Activated CD8-positive, alpha-beta T cell treated with anti-CD3 and anti-CD28 coated beads, Interleukin-2, amount 10 ng/mL, durations not matched to agents 7 days and 5 days (primary cell): ENCODE measurements at regions not wholly inside any gene's neighbourhood (a gene's known extent, or its start where the extent isn't known, plus 50 kb on each side); places are given as distances from the start of the nearest gene placed in this dataset.
"Not testable (repeated sequence)": the region's sequence is repeated elsewhere in the genome, so short reads cannot be mapped to it uniquely, and the experiment has no call there.

Source experiments
- ATAC-seq: fragments of 150-1000 bp; cut with Tn5 transposase; one replicate; pipeline ENCODE4 v1.10.0; 2021; ENCODE audit warnings: moderate library complexity
- CTCF ChIA-PET: fragments of 350-600 bp; sonication (Branson Sonifier 250); formaldehyde crosslinking; loops from one replicate; lab custom pipeline; 2021; ENCODE audit warnings: antibody characterized with exemption; lab: Charles Lee
- POLR2A ChIA-PET: fragments of 350-600 bp; sonication (Branson Sonifier 250); formaldehyde crosslinking; loops from one replicate; lab custom pipeline; 2021; ENCODE audit warnings: antibody characterized with exemption; lab: Charles Lee
- DNase-seq: peaks from one replicate; pipeline ENCODE4 v3.0.0-alpha.2; 2020
- H3K27ac Mint-ChIP-seq: one replicate; pipeline ENCODE4 v1.8.0; 2021; ENCODE audit warnings: mild to moderate bottlenecking, mixed read lengths
- H3K27me3 Mint-ChIP-seq: one replicate; pipeline ENCODE4 v1.8.0; 2021; ENCODE audit warnings: low read depth, mixed read lengths
- H3K36me3 Mint-ChIP-seq: one replicate; pipeline ENCODE4 v1.8.0; 2021; ENCODE audit warnings: low read depth, mixed read lengths
- H3K4me1 Mint-ChIP-seq: one replicate; pipeline ENCODE4 v1.8.0; 2021; ENCODE audit warnings: low read depth, mixed read lengths
- H3K4me3 Mint-ChIP-seq: one replicate; pipeline ENCODE4 v1.8.0; 2021; ENCODE audit warnings: mild to moderate bottlenecking, mixed read lengths
- H3K9me3 Mint-ChIP-seq: one replicate; pipeline ENCODE4 v1.8.0; 2022; ENCODE audit warnings: mixed read lengths; ENCODE audit not compliant: insufficient read depth

GRCh38 chr4:118454857-118455256 lies 102.1 kb upstream of the PRSS12 start:
- ATAC-seq, H3K9me3 Mint-ChIP-seq, H3K4me3 Mint-ChIP-seq, DNase-seq, POLR2A ChIA-PET, CTCF ChIA-PET, H3K27ac Mint-ChIP-seq, H3K36me3 Mint-ChIP-seq, H3K4me1 Mint-ChIP-seq, H3K27me3 Mint-ChIP-seq: not testable (repeated sequence)

DNA sequence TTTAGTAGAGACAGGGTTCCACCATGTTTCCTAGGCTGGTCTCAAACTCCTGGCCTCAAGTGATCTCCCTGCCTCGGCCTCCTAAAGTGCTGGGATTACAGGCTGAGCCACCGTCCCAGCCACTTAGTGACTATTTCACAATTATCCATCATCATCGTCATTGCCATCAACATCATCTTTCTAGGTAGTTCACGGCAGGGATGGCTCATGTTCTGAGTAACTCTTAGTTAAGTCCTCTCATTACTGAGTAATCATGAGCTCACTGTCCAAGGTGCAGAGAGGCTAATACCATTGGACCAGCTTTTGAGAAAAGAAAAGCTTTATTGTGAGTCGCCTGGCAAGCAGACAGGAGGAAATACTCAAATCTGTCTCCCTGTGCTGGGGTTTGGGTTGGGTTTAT lies 108.6 kb upstream of the PRSS12 start:
- CTCF ChIA-PET = not testable (repeated sequence)

DNA sequence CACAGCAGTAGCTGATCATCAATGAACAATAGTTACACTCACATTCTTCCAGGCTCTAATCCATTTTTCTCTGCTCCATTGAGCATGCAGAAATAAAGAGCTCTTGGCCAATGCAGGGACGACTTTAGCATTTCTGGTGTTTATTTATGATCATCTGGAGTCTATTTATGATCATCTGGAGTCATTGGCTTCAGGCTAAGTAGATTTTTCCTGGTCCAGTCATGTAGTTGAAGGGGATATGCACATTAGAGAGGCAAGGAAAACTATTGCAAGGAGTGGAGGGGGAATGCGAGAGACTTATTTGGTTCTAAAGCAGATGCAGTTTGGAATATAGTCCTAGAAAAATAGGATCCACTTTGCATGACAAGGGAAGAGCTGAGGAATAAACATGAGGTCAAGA lies 113.0 kb upstream of the PRSS12 start:
- POLR2A ChIA-PET, CTCF ChIA-PET, H3K27me3 Mint-ChIP-seq, ATAC-seq, DNase-seq, H3K4me1 Mint-ChIP-seq, H3K27ac Mint-ChIP-seq, H3K9me3 Mint-ChIP-seq, H3K36me3 Mint-ChIP-seq, H3K4me3 Mint-ChIP-seq: not testable (repeated sequence)

More for the DNA sequence above, 108.6 kb upstream of the PRSS12 start:
- ATAC-seq, DNase-seq, H3K27ac Mint-ChIP-seq, H3K4me1 Mint-ChIP-seq, H3K4me3 Mint-ChIP-seq, H3K27me3 Mint-ChIP-seq, H3K36me3 Mint-ChIP-seq, POLR2A ChIA-PET, H3K9me3 Mint-ChIP-seq: not testable (repeated sequence)

- not testable (repeated sequence) for H3K4me3 Mint-ChIP-seq
Observed at GRCh38 chr4:118474001-118474626, 121.3 kb upstream of the PRSS12 start.

DNA sequence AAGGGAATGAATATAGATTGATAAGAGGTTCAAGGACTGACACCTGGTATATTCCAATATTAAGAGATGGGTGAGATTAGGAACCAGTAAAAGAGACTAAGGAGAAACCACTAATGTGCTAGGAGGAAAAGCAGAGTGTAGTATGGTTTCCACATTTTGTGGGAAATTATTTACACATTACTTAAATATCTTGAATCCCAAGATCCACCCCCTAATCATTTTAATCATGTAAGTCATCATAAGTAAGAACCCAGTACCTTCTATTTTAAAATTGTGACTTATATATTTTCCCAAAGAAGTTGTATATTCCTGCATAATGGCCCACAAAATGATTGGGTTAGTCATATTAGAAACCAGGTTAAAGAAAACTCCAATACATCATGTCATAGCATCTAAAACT lies 122.0 kb upstream of the PRSS12 start:
- H3K9me3 Mint-ChIP-seq, CTCF ChIA-PET, ATAC-seq, H3K27ac Mint-ChIP-seq, DNase-seq, H3K4me3 Mint-ChIP-seq, H3K27me3 Mint-ChIP-seq, H3K36me3 Mint-ChIP-seq, H3K4me1 Mint-ChIP-seq, POLR2A ChIA-PET: not testable (repeated sequence)

More at GRCh38 chr4:118474001-118474626, 121.3 kb upstream of the PRSS12 start:
- H3K9me3 Mint-ChIP-seq, POLR2A ChIA-PET, ATAC-seq, H3K36me3 Mint-ChIP-seq, H3K27ac Mint-ChIP-seq, H3K4me1 Mint-ChIP-seq, H3K27me3 Mint-ChIP-seq, CTCF ChIA-PET, DNase-seq: not testable (repeated sequence)

DNA sequence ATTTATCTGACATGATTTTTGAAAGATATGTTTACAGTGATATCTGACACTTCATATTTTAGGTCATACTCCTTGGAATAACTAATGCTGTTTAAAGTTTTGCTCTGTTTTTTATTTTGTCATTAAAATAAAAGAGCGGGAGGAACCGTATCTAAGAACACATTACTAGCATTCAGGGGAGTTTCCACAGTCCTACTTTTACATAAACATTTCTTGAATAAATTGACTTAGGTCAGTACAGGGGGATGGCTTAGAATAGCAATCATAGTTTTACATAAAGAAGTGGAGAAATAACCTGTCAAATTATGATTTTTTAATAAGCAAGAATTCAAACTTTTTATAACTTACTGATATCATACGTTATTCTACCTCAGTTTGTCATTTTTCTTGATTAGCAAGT lies 123.1 kb upstream of the PRSS12 start:
- CTCF ChIA-PET, H3K27me3 Mint-ChIP-seq, H3K27ac Mint-ChIP-seq, H3K4me3 Mint-ChIP-seq, DNase-seq, H3K36me3 Mint-ChIP-seq, H3K4me1 Mint-ChIP-seq, ATAC-seq, POLR2A ChIA-PET, H3K9me3 Mint-ChIP-seq: not testable (repeated sequence)

GRCh38 chr4:118477826-118478225 lies 125.0 kb upstream of the PRSS12 start:
- POLR2A ChIA-PET = not testable (repeated sequence)

GRCh38 chr4:118485801-118486314 lies 133.1 kb upstream of the PRSS12 start:
- CTCF ChIA-PET, H3K9me3 Mint-ChIP-seq, POLR2A ChIA-PET, H3K4me3 Mint-ChIP-seq, H3K27me3 Mint-ChIP-seq, ATAC-seq, H3K4me1 Mint-ChIP-seq, DNase-seq, H3K36me3 Mint-ChIP-seq, H3K27ac Mint-ChIP-seq: not testable (repeated sequence)

More at GRCh38 chr4:118477826-118478225, 125.0 kb upstream of the PRSS12 start:
- H3K4me3 Mint-ChIP-seq, H3K27ac Mint-ChIP-seq, H3K27me3 Mint-ChIP-seq, DNase-seq, H3K4me1 Mint-ChIP-seq, H3K36me3 Mint-ChIP-seq, ATAC-seq, CTCF ChIA-PET, H3K9me3 Mint-ChIP-seq: not testable (repeated sequence)

GRCh38 chr4:118492963-118493362 lies 140.2 kb upstream of the PRSS12 start:
- H3K4me1 Mint-ChIP-seq, H3K36me3 Mint-ChIP-seq, H3K9me3 Mint-ChIP-seq: not testable (repeated sequence)

GRCh38 chr4:118494437-118494836 lies 141.6 kb upstream of the PRSS12 start:
- DNase-seq, H3K9me3 Mint-ChIP-seq, H3K36me3 Mint-ChIP-seq, H3K4me1 Mint-ChIP-seq, H3K27ac Mint-ChIP-seq, H3K4me3 Mint-ChIP-seq, POLR2A ChIA-PET, H3K27me3 Mint-ChIP-seq, ATAC-seq, CTCF ChIA-PET: not testable (repeated sequence)

More at GRCh38 chr4:118492963-118493362, 140.2 kb upstream of the PRSS12 start:
- DNase-seq, POLR2A ChIA-PET, H3K4me3 Mint-ChIP-seq, CTCF ChIA-PET, H3K27ac Mint-ChIP-seq, ATAC-seq, H3K27me3 Mint-ChIP-seq: not testable (repeated sequence)

GRCh38 chr4:118502967-118503366 lies 150.2 kb upstream of the PRSS12 start:
- H3K27ac Mint-ChIP-seq, DNase-seq, H3K9me3 Mint-ChIP-seq, POLR2A ChIA-PET, H3K4me1 Mint-ChIP-seq, CTCF ChIA-PET, H3K27me3 Mint-ChIP-seq, H3K4me3 Mint-ChIP-seq, H3K36me3 Mint-ChIP-seq, ATAC-seq: not testable (repeated sequence)

GRCh38 chr4:118504927-118505326 lies 152.1 kb upstream of the PRSS12 start:
- CTCF ChIA-PET, ATAC-seq, H3K36me3 Mint-ChIP-seq, POLR2A ChIA-PET, H3K27me3 Mint-ChIP-seq, H3K27ac Mint-ChIP-seq, H3K4me3 Mint-ChIP-seq, DNase-seq, H3K9me3 Mint-ChIP-seq, H3K4me1 Mint-ChIP-seq: not testable (repeated sequence)

- CTCF ChIA-PET, H3K27me3 Mint-ChIP-seq, H3K4me1 Mint-ChIP-seq, H3K27ac Mint-ChIP-seq, POLR2A ChIA-PET, DNase-seq, H3K9me3 Mint-ChIP-seq, ATAC-seq, H3K36me3 Mint-ChIP-seq, H3K4me3 Mint-ChIP-seq: not testable (repeated sequence)
Observed at GRCh38 chr4:118505491-118505890, 152.7 kb upstream of the PRSS12 start.
